ENCODE measurements at regions not wholly inside any gene's neighbourhood (a gene's known extent, or its start where the extent isn't known, plus 50 kb on each side); places are given as distances from the start of the nearest gene placed in this dataset.

DNA sequence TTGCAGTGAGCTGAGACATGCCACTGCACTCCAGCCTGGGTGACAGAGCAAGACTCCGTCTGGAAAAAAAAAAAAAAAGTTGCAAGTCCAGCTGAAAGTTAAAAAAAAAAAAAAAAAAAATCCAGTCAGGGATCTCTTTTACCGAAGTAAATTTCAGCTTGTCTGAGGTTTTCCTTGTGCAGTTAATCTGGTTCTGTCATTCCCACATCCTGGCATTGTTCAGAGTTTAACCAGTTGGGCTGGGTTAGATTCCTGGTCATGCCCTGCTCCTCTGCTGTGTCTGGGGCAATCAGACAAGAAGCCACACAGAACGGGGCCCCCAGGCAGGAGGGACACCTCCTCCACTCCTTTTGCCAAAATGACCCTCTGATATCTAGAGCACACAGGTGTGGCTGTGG is 84.1 kb upstream of the KLHL25 start:
- Histone ChIP-seq H3K27ac (no peak overlapping the region), H3K27me3 (peaks cover 24% of the 10 kb centered on the region), H3K9me3 (no peaks in the 10 kb centered on the region), H3K4me1 (no peaks in the 10 kb centered on the region), H3K4me3 (no peak overlapping the region), H3K36me3 (no peaks in the 10 kb centered on the region)
- no peak for TF ChIP-seq POLR2A (IDR thresholded peaks at IDR 0.05)
- TF ChIP-seq, protein P1, sequence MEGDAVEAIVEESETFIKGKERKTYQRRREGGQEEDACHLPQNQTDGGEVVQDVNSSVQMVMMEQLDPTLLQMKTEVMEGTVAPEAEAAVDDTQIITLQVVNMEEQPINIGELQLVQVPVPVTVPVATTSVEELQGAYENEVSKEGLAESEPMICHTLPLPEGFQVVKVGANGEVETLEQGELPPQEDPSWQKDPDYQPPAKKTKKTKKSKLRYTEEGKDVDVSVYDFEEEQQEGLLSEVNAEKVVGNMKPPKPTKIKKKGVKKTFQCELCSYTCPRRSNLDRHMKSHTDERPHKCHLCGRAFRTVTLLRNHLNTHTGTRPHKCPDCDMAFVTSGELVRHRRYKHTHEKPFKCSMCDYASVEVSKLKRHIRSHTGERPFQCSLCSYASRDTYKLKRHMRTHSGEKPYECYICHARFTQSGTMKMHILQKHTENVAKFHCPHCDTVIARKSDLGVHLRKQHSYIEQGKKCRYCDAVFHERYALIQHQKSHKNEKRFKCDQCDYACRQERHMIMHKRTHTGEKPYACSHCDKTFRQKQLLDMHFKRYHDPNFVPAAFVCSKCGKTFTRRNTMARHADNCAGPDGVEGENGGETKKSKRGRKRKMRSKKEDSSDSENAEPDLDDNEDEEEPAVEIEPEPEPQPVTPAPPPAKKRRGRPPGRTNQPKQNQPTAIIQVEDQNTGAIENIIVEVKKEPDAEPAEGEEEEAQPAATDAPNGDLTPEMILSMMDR (IDR thresholded peaks at IDR 0.05) = no peak
- no peak for TF ChIP-seq EP300 (IDR thresholded peaks at IDR 0.05; ENCODE audit: low read depth)
- no peak for TF ChIP-seq POLR2AphosphoS5 (IDR thresholded peaks at IDR 0.05)
- in situ Hi-C loops (cut with MboI; ENCODE audit: low pct_ligation_motif_present in 1 of 4, low pct_unique_long_range_greater_than_20kb in 1 of 4, low sequenced_read_pairs in 3 of 4) (no loop called here), intact Hi-C loops (cut with DNase I; ENCODE audit: low total_unique reads) (no loop called here)
- no peak for DNase-seq
- 17 to 23% methylated on average over 2 to 3 of the region's 3 CpGs for WGBS, 2 donors (ENCODE audit: low coverage in 1 of 2)

DNA sequence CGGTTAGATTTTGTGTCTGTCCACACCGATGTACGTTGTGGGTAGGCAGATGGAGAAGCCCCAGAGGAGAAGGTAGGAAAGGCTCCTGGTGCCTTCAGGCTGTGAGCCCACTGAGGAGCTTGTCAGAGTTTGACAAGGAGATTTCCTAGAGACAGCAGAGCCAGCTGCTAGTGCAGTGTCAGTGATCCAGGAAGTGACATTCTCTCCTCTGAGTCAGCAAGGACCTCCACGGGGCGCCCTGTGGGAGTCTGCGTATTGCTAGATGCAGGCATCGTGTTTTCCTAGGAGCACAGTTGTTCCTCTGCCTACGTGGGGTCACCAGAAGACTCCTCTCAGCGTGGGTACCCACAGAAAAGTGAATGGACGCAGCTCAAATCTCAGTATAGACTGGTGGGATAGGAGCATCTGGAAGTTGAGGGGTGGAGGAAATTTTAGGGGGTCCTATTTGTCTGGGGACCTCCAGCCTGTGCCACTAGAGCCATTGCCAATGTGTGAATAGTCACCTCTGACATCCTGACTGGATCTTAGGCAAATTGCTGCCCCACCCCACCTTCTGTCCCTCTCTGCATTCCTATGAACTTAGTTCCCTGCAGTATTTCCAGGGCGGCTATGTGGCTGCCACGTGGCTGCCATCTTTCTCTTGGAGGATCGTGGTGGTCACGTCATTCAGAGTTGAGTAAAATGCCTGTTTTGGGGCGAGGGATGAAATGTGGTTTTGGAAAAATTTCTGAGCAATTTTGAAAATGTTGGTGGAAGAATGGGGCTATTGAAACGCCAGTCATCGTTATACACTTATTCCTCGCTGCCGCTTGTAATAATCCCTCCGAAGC is 84.8 kb upstream of the KLHL25 start:
- H3K27me3 ChIP-seq = peaks cover 24% of the 10 kb centered on the region
- in situ Hi-C loops (cut with MboI; ENCODE audit: low pct_ligation_motif_present in 1 of 4, low pct_unique_long_range_greater_than_20kb in 1 of 4, low sequenced_read_pairs in 3 of 4) (no loop called here), intact Hi-C loops (cut with DNase I; ENCODE audit: low total_unique reads) (no loop called here)

DNA sequence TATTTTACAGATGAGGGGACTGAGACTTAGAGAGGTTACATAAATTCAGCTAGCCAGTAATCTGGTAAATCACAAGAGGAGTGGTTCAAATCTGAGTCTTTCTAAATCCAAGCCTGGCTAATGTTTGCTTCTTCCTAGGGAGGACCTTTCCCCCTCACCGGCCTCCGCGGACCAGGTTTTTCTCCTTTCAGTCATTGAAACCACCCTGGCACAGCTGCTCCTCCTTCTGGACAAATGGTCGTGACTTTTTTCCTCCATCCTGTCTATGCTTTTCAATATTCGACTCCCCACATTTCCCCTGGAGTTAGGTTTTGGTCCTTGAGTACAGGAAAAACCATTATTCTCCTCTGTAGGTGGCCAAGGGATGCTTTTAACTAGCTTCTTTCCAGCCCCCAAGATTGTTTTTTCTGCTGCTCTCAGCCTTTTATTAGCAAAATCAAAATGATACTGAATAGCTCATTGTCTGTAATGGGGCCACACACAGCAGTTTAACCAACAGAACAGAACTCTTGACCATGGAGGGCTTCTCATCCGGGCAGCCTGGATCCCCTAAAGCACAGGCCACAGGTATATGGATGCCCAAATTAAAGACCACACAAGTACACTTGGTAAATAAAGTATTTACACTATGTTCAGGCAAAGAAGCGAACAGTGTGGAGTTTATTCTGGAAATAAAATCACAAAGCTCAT is 85.9 kb upstream of the KLHL25 start:
- intact Hi-C loops (cut with DNase I; ENCODE audit: low total_unique reads) (no loop called here), in situ Hi-C loops (cut with MboI; ENCODE audit: low pct_ligation_motif_present in 1 of 4, low pct_unique_long_range_greater_than_20kb in 1 of 4, low sequenced_read_pairs in 3 of 4) (no loop called here)
- no peak for DNase-seq
- 60 to 71% methylated on average over 5 to 7 of the region's 7 CpGs for WGBS, 2 donors (ENCODE audit: low coverage in 1 of 2)
- no peaks in the 10 kb centered on the region for H3K36me3 ChIP-seq
- H3K27me3 ChIP-seq = peaks cover 24% of the 10 kb centered on the region
- no peaks in the 10 kb centered on the region for H3K9me3 ChIP-seq
- H3K27ac ChIP-seq = no peak overlapping the region
- no peaks in the 10 kb centered on the region for H3K4me1 ChIP-seq
- no peak overlapping the region for H3K4me3 ChIP-seq
- TF ChIP-seq POLR2A (IDR thresholded peaks at IDR 0.05) (no peak), EP300 (IDR thresholded peaks at IDR 0.05; ENCODE audit: low read depth) (no peak), POLR2AphosphoS5 (IDR thresholded peaks at IDR 0.05) (no peak)
- TF ChIP-seq, protein P1 (IDR thresholded peaks at IDR 0.05) = no peak

More for the DNA sequence above, 84.8 kb upstream of the KLHL25 start:
- TF ChIP-seq, protein P1 (IDR thresholded peaks at IDR 0.05) = no peak
- TF ChIP-seq EP300 (IDR thresholded peaks at IDR 0.05; ENCODE audit: low read depth) (no peak), POLR2A (IDR thresholded peaks at IDR 0.05) (no peak), POLR2AphosphoS5 (IDR thresholded peaks at IDR 0.05) (no peak)
- Histone ChIP-seq H3K4me3 (no peak overlapping the region), H3K36me3 (no peaks in the 10 kb centered on the region), H3K27ac (no peak overlapping the region), H3K9me3 (no peaks in the 10 kb centered on the region), H3K4me1 (no peaks in the 10 kb centered on the region)
- 50 to 70% methylated on average over 8 to 20 of the region's 20 CpGs for WGBS, 2 donors (ENCODE audit: low coverage in 1 of 2)
- no peak for DNase-seq

DNA sequence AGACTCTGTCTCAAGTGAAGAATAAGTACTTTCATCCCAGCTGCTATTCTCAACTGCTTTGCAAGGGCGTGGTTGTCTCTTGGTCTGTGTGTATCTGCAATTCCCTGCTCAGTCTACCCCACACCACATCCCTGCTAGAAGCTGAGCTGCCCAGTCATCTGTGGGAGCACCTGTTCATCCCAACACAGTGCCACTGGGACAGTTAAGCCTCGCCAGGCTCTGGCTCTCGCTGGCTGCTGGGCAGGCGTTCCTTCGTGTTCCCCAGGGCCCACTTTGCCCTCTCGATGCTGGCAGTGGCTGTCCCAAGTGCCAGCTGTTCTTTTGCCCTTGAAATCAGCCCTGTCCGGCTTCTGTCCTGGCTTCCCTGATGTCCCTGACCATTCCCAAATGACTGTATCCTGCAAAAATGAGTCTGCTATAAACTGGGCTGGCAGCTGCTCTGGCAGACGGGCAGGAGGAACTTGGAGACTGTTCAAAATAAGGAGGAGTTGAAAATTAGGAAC is 91.6 kb upstream of the KLHL25 start:
- peaks cover 12% of the 10 kb centered on the region for H3K27me3 ChIP-seq
- in situ Hi-C loops (cut with MboI; ENCODE audit: low pct_ligation_motif_present in 1 of 4, low pct_unique_long_range_greater_than_20kb in 1 of 4, low sequenced_read_pairs in 3 of 4) = no loop called here
- DNase-seq = no peak
- 23 to 45% methylated on average over 3 to 8 of the region's 8 CpGs for WGBS, 2 donors (ENCODE audit: low coverage in 1 of 2)
- H3K4me3 ChIP-seq = no peak overlapping the region
- H3K4me1 ChIP-seq = no peaks in the 10 kb centered on the region
- no peak for TF ChIP-seq POLR2AphosphoS5 (IDR thresholded peaks at IDR 0.05)
- TF ChIP-seq, protein P1 (IDR thresholded peaks at IDR 0.05) = no peak
- TF ChIP-seq POLR2A (IDR thresholded peaks at IDR 0.05) = no peak
- H3K36me3 ChIP-seq = no peaks in the 10 kb centered on the region
- no peak overlapping the region for H3K27ac ChIP-seq
- intact Hi-C loops (cut with DNase I; ENCODE audit: low total_unique reads) = no loop called here
- H3K9me3 ChIP-seq = no peaks in the 10 kb centered on the region
